IPS DF 4.7 (cell line): ENCODE measurements at regions not wholly inside any gene's neighbourhood (a gene's known extent, or its start where the extent isn't known, plus 50 kb on each side); places are given as distances from the start of the nearest gene placed in this dataset.

Source experiments
- DNase-seq: peaks from one replicate; pipeline ENCODE4 v3.0.0-alpha.2; 2013; ENCODE audit warnings: low spot score; ENCODE audit errors: extremely low read depth

DNA sequence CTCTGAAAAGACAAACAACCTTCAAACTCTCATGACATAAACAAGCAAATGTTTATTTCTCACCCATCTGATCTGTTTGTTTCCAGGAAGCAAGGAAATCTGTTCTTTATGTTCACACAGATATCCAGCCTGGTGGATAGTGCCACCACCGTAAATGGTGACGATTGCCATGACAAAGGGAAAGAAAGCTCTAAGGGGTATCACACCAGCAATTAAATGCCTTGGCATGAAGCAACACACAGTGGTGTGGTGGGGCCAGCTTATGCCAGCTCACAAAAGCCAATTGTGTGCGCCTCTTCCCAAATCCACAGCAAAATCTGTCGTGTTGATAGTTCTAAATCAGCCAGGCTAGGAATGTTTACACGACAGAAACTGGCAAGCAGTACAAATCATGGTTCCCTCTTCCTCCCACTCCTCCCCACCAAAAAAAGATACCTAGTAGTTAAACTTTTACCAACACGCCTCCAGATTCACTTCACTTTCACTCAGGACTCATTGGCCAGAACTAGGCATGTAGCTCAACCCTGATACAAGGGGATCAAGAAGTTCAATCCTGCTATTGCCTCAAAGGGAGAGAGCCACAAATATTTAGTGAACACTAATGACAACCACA is 189.2 kb upstream of the SLCO3A1 start:
- DNase-seq = no peak

- DNase-seq = no peak
Observed at GRCh38 chr15:91665212-91665611, 188.3 kb upstream of the SLCO3A1 start.

DNA sequence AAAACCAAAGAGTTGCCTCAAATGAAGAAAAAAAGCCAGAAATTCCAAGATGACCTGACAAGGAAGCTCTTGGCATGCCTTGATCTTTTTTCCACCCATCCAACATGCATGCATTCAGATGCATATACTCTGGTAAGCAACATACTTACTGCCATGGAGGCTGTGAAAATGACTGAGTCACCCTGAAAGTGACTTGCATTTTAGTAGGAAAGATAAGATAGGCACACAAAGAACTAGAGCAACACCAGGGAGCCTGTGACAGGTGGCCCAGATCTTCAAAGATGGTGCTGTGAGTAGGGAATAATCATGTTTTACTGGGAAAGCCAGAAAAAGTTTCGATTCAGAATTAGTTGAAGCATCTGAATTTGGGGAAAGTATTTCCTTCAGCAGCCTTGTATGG is 185.1 kb upstream of the SLCO3A1 start:
- DNase-seq = no peak

DNA sequence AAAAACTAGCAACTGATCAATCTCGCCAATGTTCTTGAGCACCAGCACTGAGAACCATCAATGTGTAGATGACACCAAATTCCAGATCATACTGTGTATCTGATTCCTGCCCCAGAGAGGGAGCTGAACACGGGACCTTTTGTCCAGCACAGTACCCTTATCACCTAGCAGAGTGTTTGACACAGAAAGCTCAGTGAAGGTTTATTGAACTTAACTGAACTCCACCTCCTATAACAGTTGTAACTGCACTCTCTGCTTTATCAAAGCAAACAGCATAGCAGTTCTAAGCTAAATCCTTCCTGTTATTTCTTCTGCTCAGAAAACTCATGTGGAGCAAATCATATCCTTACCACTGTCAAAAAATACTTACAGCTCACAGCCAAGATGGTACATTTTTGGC is 183.4 kb upstream of the SLCO3A1 start:
- no peak for DNase-seq

GRCh38 chr15:91678003-91678402 is 175.5 kb upstream of the SLCO3A1 start:
- DNase-seq = no peak

- no peak for DNase-seq
Observed at GRCh38 chr15:91679447-91679846, 174.1 kb upstream of the SLCO3A1 start.

- no peak for DNase-seq
Observed at GRCh38 chr15:91685436-91685835, 168.1 kb upstream of the SLCO3A1 start.

DNA sequence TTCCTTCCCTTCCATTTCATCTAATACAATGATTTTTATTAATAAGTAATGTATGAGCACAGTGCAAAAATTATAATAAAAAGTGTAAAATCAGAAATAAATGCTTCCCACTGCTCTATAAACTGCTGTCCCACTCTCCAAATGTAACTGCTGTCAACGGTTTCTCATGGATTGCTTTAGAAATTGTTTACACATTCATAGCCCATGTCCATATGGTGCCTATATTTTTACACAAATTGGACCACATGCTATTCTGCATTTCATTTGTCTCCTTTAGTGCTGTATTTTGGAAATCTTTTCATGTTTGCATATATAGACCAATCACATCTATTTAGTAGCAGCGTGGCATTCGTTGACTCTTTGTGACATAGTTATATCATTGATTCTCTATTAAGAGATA is 164.7 kb upstream of the SLCO3A1 start:
- DNase-seq = no peak

GRCh38 chr15:91689377-91689776 is 164.1 kb upstream of the SLCO3A1 start:
- no peak for DNase-seq

DNA sequence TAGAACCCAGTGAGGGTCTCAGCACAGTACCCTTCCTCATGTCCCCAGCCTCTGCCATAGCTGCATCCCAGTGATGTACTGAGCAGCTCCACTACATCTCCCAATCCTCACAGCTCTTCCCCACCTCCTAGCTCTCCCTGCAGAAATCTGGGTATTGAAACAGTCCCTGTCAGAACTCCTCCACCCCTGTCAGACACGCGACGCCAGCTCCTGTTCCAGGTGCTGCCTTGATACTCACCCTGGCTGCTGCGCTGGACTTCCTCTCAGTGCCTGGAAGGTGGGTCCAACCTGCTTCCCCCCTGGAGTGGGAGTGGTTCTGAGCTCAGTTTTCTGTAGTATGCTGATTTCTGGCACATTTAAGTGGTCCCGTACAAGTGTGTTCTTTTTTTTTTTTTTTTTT is 160.9 kb upstream of the SLCO3A1 start:
- DNase-seq = no peak

GRCh38 chr15:91694131-91694830 is 159.2 kb upstream of the SLCO3A1 start:
- DNase-seq = no peak

DNA sequence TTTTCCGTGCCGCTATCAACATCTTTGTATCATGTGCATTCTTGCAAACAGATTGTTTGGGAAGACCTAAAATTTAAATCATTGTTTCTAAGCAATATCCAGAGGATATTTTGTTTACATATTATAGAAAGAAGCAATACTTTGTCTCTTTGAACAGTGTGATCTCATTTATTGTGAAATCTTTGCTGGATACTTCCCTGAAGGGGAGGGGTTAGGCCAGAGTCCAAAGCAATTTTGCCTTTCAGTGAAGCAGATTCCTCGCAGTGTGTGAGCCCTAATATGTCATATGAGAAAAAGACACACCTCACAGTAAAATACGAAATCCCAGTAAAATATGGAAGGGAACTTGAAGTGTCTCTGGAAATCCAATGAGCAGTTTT is 158.7 kb upstream of the SLCO3A1 start:
- no peak for DNase-seq

DNA sequence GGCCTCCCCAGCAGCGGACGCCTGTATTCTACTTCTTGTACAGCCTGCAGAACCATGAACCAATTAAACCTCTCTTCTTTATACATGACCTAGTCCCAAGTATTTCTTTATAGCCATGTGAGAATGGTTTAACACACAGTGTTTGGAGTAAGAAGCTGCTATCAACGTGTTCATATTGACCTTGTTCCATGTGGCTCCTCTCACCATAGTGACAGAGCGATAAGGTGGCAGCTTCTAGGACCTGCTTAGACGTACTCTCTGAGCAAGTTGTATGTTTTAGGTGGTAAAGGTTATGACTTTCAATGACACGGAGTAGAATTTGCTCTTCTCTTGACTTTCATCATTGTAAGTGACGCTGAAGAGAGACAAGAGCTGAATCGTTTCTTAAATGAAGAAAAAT is 157.7 kb upstream of the SLCO3A1 start:
- no peak for DNase-seq

DNA sequence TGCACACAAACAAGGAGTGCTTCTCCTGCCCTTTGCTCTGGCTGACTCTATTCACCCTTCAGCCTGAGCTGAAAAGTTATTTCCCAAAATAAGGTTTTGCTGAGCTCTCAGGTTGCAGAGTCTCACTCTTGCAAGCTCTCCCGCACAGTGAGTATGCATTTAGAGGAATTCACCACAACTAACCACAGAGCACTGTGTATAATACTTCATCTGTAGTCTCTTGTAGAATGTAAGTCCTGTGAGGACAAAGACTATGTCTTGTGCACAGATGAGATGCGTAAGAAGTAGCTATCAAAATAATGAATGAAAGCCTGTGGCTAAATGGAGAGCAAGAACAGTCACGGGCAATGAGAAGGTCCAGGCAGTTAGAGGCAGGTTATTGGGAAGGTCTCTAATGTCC is 156.5 kb upstream of the SLCO3A1 start:
- no peak for DNase-seq

GRCh38 chr15:91698241-91698640 is 155.3 kb upstream of the SLCO3A1 start:
- no peak for DNase-seq

DNA sequence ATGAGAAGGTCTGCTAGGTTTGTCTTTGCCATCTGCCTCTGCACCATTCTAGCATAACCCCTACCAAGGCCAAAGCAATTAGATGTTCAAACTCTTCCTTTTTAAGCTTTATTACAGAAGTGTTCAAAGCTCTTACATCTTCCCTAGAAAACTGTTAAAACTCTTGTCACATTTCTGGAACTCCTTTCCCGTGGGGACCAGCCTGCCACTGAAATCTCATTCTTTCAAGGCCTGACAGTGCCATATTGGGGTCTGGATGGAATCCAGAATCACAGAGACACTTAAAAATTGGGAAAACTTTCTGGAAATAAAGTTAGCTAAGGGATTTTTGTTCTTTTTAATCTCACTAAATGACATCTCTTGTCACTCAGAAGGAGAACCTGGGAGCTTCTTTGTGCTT is 153.8 kb upstream of the SLCO3A1 start:
- no peak for DNase-seq

GRCh38 chr15:91703274-91703673 is 150.2 kb upstream of the SLCO3A1 start:
- DNase-seq = no peak

DNA sequence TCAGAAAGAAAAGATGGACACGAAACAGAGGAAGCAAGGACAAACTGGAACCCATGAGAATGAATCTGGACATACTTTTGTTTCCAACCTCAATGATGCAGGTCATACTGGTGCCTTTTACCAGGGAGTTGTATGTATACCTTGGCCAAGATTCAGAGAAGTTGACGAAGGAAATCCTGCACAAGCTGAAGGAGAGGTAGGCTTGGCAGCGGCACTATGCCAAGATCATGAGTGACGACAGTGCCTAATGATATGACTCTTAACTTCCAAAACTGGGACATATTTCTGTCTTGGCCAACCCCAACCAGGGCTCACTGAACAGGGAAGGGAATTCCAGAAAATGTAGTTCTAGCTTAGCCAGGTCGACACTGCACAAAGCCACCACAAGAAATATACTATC is 149.2 kb upstream of the SLCO3A1 start:
- no peak for DNase-seq

GRCh38 chr15:91706322-91707032 is 147.0 kb upstream of the SLCO3A1 start:
- DNase-seq = peak; percentile 91

DNA sequence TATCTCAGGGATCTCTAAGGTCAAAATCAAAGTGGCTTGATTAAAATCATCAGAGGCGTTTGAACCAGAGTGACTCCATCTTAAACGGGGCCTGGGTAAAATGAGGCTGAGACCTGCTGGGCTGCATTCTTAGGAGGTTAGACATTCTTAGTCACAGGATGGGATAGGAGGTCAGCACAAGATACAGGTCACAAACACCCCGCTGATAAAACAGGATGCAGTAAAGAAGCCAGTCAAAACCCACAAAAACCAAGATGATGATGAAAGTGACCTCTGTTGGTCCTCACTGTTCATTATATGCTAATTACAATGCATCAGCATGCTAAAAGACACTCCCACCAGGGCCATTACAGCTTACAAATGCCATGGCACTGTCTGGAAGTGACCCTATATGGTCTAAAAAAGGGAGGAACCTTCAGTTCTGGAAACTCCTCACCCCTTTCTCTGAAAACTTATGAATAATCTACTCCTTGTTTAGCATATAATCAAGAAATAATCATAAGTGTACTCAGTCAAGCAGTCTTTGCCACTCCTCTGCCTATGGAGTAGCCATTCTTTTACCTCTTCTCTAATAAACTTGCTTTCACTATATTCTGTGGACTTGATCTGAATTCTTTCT is 143.3 kb upstream of the SLCO3A1 start:
- no peak for DNase-seq

- no peak for DNase-seq
Observed at GRCh38 chr15:91711384-91712033, 142.0 kb upstream of the SLCO3A1 start.

DNA sequence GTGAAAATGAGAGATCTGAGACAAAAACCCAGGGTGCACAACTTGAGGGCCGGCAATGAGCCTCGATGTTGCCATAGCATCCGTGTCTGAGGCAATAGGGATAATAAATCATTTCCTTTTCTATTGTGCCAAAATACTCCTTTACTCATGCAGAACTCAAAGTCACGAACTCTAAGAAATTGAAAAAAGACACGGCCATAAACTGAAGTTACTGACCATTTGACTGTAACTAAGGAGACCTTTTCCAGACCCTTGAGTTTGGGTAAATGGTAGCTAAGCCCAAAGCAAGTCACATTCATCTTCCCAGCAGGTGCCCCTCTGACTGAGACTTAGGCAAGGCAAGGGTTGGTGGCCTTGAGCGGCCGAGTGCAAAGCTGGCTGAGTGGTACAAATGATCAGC is 141.2 kb upstream of the SLCO3A1 start:
- DNase-seq = no peak
